Ovary (tissue), 7 donors: ENCODE measurements at regions not wholly inside any gene's neighbourhood (a gene's known extent, or its start where the extent isn't known, plus 50 kb on each side); places are given as distances from the start of the nearest gene placed in this dataset.

Experiments used
- DNase-seq, 5 donors: peaks; one replicate each; pipeline ENCODE4 v3.0.0-alpha.2; 2019 to 2020
- H3K27ac ChIP-seq, 2 donors: fragments of 200-600 bp; one replicate each; pipeline versions ENCODE4 v1.5.1 to v1.8.0; 2019 to 2022
- H3K27me3 ChIP-seq: fragments of 200-600 bp; one replicate; pipeline ENCODE4 v1.8.0; 2022
- H3K36me3 ChIP-seq: fragments of 200-600 bp; sonication (generic); one replicate; pipeline ENCODE4 v1.5.1; 2019
- H3K4me1 ChIP-seq: one replicate; pipeline ENCODE4 v1.8.1; 2013; ENCODE audit warnings: mild to moderate bottlenecking, moderate library complexity; ENCODE audit not compliant: insufficient read depth
- H3K4me3 ChIP-seq: fragments of 200-600 bp; sonication (generic); one replicate; pipeline ENCODE4 v1.5.1; 2017
- H3K9me3 ChIP-seq, 2 donors: fragments of 200-600 bp in 1 of 2; sonication (generic) in 1 of 2; one replicate each; pipeline versions ENCODE4 v1.5.1 to v1.8.1; 2013 to 2019; ENCODE audit warnings: mild to moderate bottlenecking in 1 of 2, moderate library complexity in 1 of 2
- CTCF ChIP-seq, 3 donors: fragments of 450-650 bp in 2 of 3; fragments of 200-600 bp in 1 of 3; IDR thresholded peaks; one replicate each; pipeline versions ENCODE4 v1.5.1 to v1.8.0; 2016 to 2022; ENCODE audit warnings: antibody characterized with exemption in 3 of 3, mild to moderate bottlenecking in 1 of 3
- EP300 ChIP-seq: sonication (generic); formaldehyde crosslinking; IDR thresholded peaks from one replicate; pipeline ENCODE4 v1.6.1; 2017; ENCODE audit warnings: antibody characterized with exemption
- POLR2A ChIP-seq: fragments of 450-650 bp; IDR thresholded peaks from one replicate; pipeline ENCODE4 v1.6.1; 2017; ENCODE audit warnings: antibody characterized with exemption, mild to moderate bottlenecking, moderate library complexity
- WGBS, 3 donors: extraction: QIAGEN DNeasy Blood & Tissue Kit in 1 of 3; methylation state at CpG; one replicate each; pipeline versions ENCODE4 v1.1.5 to v1.1.7; 2013 to 2017; 5-methylcytosine and 5-hydroxymethylcytosine counted together
- intact Hi-C, 4 donors: fragments of 100-400 bp; cut with DNase I; formaldehyde crosslinking; loops; one replicate each; pipeline versions ENCODE4 v1.11.0 to v1.15.1; 2022 to 2023
- donor health status: DM: no; HTN: no; CAD: no; lungs with moderate emphysema.
- donor health status: DM: no; HTN: no; CAD: no.
- donor health status: Bipolar disorder and iron deficiency.
- donor health status: DM: no; HTN: no; CAD: no.
- donor health status: DM: yes; HTN: yes; CAD: no.

- Histone ChIP-seq H3K9me3 (no peaks in the 10 kb centered on the region), H3K27me3 (no peaks in the 10 kb centered on the region), H3K27ac (no peak overlapping the region), H3K36me3 (no peaks in the 10 kb centered on the region), H3K4me3 (no peak overlapping the region), H3K4me1 (no peaks in the 10 kb centered on the region)
- intact Hi-C loops, result no loop called here
- WGBS, 3 donors, result 90 to 98% (median 94%) methylated on average over 2 of the region's 2 CpGs
- DNase-seq, result no peak
- no peak for TF ChIP-seq EP300
- no peak for TF ChIP-seq CTCF (IDR thresholded peaks at IDR 0.05)
- TF ChIP-seq POLR2A, result no peak
These were observed 65.2 kb downstream of the PALM2AKAP2 start for GRCh38 chr9:109845226-109845625.

- Histone ChIP-seq H3K27me3 (no peaks in the 10 kb centered on the region), H3K4me1 (no peaks in the 10 kb centered on the region), H3K9me3 (no peaks in the 10 kb centered on the region), H3K4me3 (no peak overlapping the region), H3K27ac (no peak overlapping the region), H3K36me3 (no peaks in the 10 kb centered on the region)
- TF ChIP-seq POLR2A, result no peak
- TF ChIP-seq CTCF (IDR thresholded peaks at IDR 0.05), result no peak
- TF ChIP-seq EP300, result no peak
- intact Hi-C loops, result no loop called here
- DNase-seq, result no peak
- 79 to 94% (median 93%) methylated on average over 4 of the region's 4 CpGs for WGBS, 3 donors
These were observed 66.8 kb downstream of the PALM2AKAP2 start for GRCh38 chr9:109846776-109847175.

GRCh38 chr9:109852556-109852955 lies 72.6 kb downstream of the PALM2AKAP2 start:
- H3K4me1 ChIP-seq, result peaks cover 4% of the 10 kb centered on the region
- no peak for TF ChIP-seq POLR2A
- no peak for TF ChIP-seq CTCF (IDR thresholded peaks at IDR 0.05)
- no peak for TF ChIP-seq EP300
- no peaks in the 10 kb centered on the region for H3K36me3 ChIP-seq
- no peak overlapping the region for H3K4me3 ChIP-seq
- intact Hi-C loops, result no loop called here
- 85 to 90% (median 86%) methylated on average over 2 of the region's 2 CpGs for WGBS, 3 donors
- H3K27ac ChIP-seq, result no peak overlapping the region
- no peaks in the 10 kb centered on the region for H3K27me3 ChIP-seq
- DNase-seq, result no peak
- no peaks in the 10 kb centered on the region for H3K9me3 ChIP-seq

- Histone ChIP-seq H3K4me3 (no peak overlapping the region), H3K9me3 (no peaks in the 10 kb centered on the region), H3K4me1 (peaks cover 4% of the 10 kb centered on the region), H3K36me3 (no peaks in the 10 kb centered on the region), H3K27ac (no peak overlapping the region), H3K27me3 (no peaks in the 10 kb centered on the region)
- TF ChIP-seq POLR2A, result no peak
- no peak for TF ChIP-seq EP300
- no peak for TF ChIP-seq CTCF (IDR thresholded peaks at IDR 0.05)
- intact Hi-C loops, result no loop called here
- no peak for DNase-seq
- 90 to 92% (median 91%) methylated on average over 2 of the region's 2 CpGs for WGBS, 3 donors
These were observed 75.5 kb downstream of the PALM2AKAP2 start for GRCh38 chr9:109855540-109855939.

- intact Hi-C loops, result no loop called here
- H3K9me3 ChIP-seq, result no peaks in the 10 kb centered on the region
- no peaks in the 10 kb centered on the region for H3K36me3 ChIP-seq
- H3K4me1 ChIP-seq, result peaks cover 6% of the 10 kb centered on the region
- DNase-seq, result peak in 4 of 5 donors; percentile 40 to 74 (median 53)
- WGBS, 3 donors, result 27 to 34% (median 29%) methylated on average over 6 of the region's 6 CpGs
- no peak overlapping the region for H3K27ac ChIP-seq
- no peaks in the 10 kb centered on the region for H3K27me3 ChIP-seq
- TF ChIP-seq CTCF (IDR thresholded peaks at IDR 0.05) (no peak), EP300 (no peak), POLR2A (no peak)
- H3K4me3 ChIP-seq, result no peak overlapping the region
These were observed 76.8 kb downstream of the PALM2AKAP2 start for GRCh38 chr9:109856785-109857184.
